ENCODE measurements at regions not wholly inside any gene's neighbourhood (a gene's known extent, or its start where the extent isn't known, plus 50 kb on each side); places are given as distances from the start of the nearest gene placed in this dataset.

DNA sequence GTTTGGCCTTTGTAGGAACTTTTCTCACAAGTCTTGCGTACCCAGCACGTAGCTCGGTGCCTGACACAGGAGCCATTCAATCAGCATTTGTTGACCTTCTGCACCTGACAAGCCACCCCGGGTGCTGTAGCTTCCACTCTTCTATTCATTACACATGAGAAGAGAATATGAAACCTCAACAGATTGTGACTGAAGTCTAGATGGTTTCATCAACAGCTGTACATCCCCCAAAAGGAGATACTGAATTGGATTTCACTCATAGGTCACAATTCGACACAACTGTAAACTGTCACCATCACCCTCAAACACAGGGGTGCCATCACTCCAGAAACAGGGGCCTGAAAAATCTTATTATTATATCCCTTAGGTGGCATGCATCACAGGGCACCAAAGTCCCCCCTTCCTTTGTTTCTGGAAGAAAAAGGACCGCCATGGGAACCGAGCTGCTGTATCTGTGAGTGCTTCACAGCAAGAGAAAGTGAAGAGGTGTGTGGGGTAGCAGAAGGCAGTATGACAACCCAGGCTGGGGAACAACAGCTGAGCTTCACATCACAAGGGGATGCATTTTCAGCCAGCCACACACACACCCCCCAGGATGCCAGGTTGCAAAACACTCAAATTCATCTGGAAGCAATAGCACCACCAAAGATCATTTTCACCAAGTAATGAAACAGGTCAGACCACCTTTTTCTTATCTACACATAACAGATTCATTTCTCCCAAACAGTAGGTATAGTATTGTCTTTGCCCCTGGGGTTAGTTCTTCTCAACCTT, 225.7 kb downstream of the TOMM20 start:
- Mint-ChIP-seq H3K36me3 (no peaks in the 10 kb centered on the region), H3K27me3 (no peaks in the 10 kb centered on the region), H3K27ac (no peak overlapping the region), H3K9me3 (no peaks in the 10 kb centered on the region), H3K4me3 (no peak overlapping the region), H3K4me1 (ENCODE audit: low read depth in 2 of 2) (peaks cover 0 to 24% of the 10 kb centered on the region in 2 donors)
- DNase-seq (ENCODE audit: low spot score): peak; percentile 20
- ATAC-seq: peak in 1 of 2 donors; percentile 25

- Mint-ChIP-seq H3K27me3 (no peaks in the 10 kb centered on the region), H3K4me3 (no peak overlapping the region), H3K9me3 (no peaks in the 10 kb centered on the region), H3K36me3 (no peaks in the 10 kb centered on the region), H3K27ac (no peak overlapping the region), H3K4me1 (ENCODE audit: low read depth in 2 of 2) (peaks cover 0 to 23% of the 10 kb centered on the region in 2 donors)
- ATAC-seq (no peak), DNase-seq (ENCODE audit: low spot score) (no peak)
These were observed 227.1 kb downstream of the TOMM20 start for GRCh38 chr1:234901491-234902049.

- Mint-ChIP-seq H3K27me3 (no peaks in the 10 kb centered on the region), H3K27ac (peak overlapping the region in 1 of 2 donors; percentile 69), H3K9me3 (no peaks in the 10 kb centered on the region), H3K4me1 (ENCODE audit: low read depth in 2 of 2) (peaks cover 0 to 23% of the 10 kb centered on the region in 2 donors), H3K4me3 (no peak overlapping the region), H3K36me3 (no peaks in the 10 kb centered on the region)
- DNase-seq (ENCODE audit: low spot score): no peak
- ATAC-seq: no peak
These were observed 228.0 kb downstream of the TOMM20 start for GRCh38 chr1:234900595-234900994.

- H3K4me3 Mint-ChIP-seq: no peak overlapping the region
- no peaks in the 10 kb centered on the region for H3K36me3 Mint-ChIP-seq
- ATAC-seq: no peak
- no peaks in the 10 kb centered on the region for H3K27me3 Mint-ChIP-seq
- H3K9me3 Mint-ChIP-seq: no peaks in the 10 kb centered on the region
- no peak overlapping the region for H3K27ac Mint-ChIP-seq
- H3K4me1 Mint-ChIP-seq (ENCODE audit: low read depth in 2 of 2): peaks cover 5 to 28% of the 10 kb centered on the region in 2 donors
- no peak for DNase-seq (ENCODE audit: low spot score)
These were observed 228.9 kb downstream of the TOMM20 start for GRCh38 chr1:234899730-234900072.

- DNase-seq (ENCODE audit: low spot score) (peak; percentile 58), ATAC-seq (peak; percentile 78 to 82)
- Mint-ChIP-seq H3K9me3 (no peaks in the 10 kb centered on the region), H3K27ac (no peak overlapping the region), H3K36me3 (no peaks in the 10 kb centered on the region), H3K4me3 (no peak overlapping the region), H3K4me1 (ENCODE audit: low read depth in 2 of 2) (peaks cover 10 to 33% of the 10 kb centered on the region in 2 donors), H3K27me3 (no peaks in the 10 kb centered on the region)
These were observed 229.5 kb downstream of the TOMM20 start for GRCh38 chr1:234899041-234899729.

DNA sequence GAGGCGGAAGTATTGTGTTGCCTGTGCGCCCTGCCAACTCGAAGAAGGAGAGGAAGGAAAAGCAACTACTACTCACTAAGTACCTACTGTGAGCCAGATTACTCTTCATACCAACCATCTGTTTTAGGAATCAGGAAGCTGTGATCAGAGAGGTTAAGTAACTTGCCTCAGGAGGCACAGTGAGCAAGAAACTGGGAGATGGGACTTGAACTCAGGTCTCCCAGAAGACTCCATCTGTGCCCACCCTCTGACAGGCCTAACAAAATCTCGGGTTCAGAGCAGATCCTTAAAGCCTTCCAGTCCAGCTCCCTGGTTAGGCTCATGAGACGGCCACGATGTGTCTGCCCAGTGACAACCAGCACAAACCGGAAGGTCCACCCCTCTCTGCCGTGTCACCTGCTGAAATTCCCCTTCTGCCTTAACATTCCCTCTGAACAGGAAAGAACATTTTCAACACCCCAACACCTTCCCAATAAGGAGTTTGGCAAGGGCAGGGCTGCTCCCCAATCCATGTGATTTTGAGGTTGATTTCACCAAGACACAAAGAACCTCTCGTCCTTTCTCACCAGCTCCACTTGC, 230.1 kb downstream of the TOMM20 start:
- DNase-seq (ENCODE audit: low spot score) (peak; percentile 37), ATAC-seq (no peak)
- no peak overlapping the region for H3K4me3 Mint-ChIP-seq
- peaks cover 16 to 40% of the 10 kb centered on the region in 2 donors for H3K4me1 Mint-ChIP-seq (ENCODE audit: low read depth in 2 of 2)
- H3K9me3 Mint-ChIP-seq: no peaks in the 10 kb centered on the region
- H3K36me3 Mint-ChIP-seq: no peaks in the 10 kb centered on the region
- H3K27me3 Mint-ChIP-seq: no peaks in the 10 kb centered on the region
- peak overlapping the region in 1 of 2 donors; percentile 60 for H3K27ac Mint-ChIP-seq

GRCh38 chr1:234897754-234898454, 230.7 kb downstream of the TOMM20 start:
- DNase-seq (ENCODE audit: low spot score) (no peak), ATAC-seq (no peak)
- H3K4me3 Mint-ChIP-seq: no peak overlapping the region
- no peaks in the 10 kb centered on the region for H3K27me3 Mint-ChIP-seq
- peaks cover 23 to 42% of the 10 kb centered on the region in 2 donors for H3K4me1 Mint-ChIP-seq (ENCODE audit: low read depth in 2 of 2)
- no peaks in the 10 kb centered on the region for H3K9me3 Mint-ChIP-seq
- peak overlapping the region in 1 of 2 donors; percentile 60 for H3K27ac Mint-ChIP-seq
- H3K36me3 Mint-ChIP-seq: no peaks in the 10 kb centered on the region

GRCh38 chr1:234897390-234897749, 231.3 kb downstream of the TOMM20 start:
- Mint-ChIP-seq H3K27ac (peak overlapping the region in 1 of 2 donors; percentile 91), H3K9me3 (no peaks in the 10 kb centered on the region), H3K36me3 (no peaks in the 10 kb centered on the region), H3K27me3 (no peaks in the 10 kb centered on the region), H3K4me3 (no peak overlapping the region), H3K4me1 (ENCODE audit: low read depth in 2 of 2) (peaks cover 25 to 46% of the 10 kb centered on the region in 2 donors)
- DNase-seq (ENCODE audit: low spot score) (peak; percentile 53), ATAC-seq (no peak)

DNA sequence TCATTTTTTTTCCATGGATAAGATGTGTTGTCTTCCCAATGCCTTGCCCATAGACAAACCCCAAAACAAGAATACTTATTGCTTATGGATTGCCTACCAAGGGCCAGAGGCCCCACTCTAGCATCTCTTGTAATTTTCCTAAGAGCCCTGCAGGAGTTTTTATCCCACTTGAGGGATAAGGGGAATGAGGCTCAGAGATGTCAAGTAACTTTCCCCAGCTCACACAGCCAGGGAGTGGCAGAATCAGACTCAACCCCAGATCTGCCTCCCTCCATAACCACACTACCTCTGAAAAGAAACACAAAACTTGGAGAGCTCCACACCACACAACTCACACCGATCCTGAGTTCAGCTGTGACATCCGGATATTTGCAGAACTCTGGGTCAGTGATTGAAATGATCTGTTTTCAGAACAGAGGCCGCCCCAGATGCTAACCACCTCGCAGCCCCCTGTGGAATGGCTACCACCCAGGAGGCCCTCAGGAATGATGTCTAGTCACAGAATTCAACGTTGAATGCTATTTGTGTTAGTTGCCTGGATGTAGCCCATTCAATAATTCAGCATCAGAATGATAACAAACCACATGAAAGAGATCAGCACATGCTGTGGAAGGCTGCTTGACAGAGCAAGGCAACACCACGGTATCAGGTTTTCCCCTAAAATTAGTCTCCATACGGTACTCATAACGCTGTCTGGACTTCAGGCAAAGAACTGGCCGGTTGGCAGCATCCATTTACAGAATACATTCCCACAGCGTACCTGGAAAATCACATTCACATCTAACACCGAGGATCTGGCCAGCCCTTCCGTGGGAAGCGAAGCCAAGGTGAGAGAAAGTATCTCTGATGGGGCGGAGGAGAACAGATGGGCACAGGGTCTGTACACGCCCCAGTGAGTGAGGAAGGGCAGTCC, 231.9 kb downstream of the TOMM20 start:
- ATAC-seq (no peak), DNase-seq (ENCODE audit: low spot score) (peak; percentile 18)
- Mint-ChIP-seq H3K4me3 (no peak overlapping the region), H3K27ac (peak overlapping the region in 1 of 2 donors; percentile 91), H3K9me3 (no peaks in the 10 kb centered on the region), H3K27me3 (no peaks in the 10 kb centered on the region), H3K36me3 (no peaks in the 10 kb centered on the region), H3K4me1 (ENCODE audit: low read depth in 2 of 2) (peaks cover 28 to 49% of the 10 kb centered on the region in 2 donors)

- H3K9me3 Mint-ChIP-seq: no peaks in the 10 kb centered on the region
- peak overlapping the region; percentile 74 to 91 for H3K27ac Mint-ChIP-seq
- peak; percentile 84 for DNase-seq (ENCODE audit: low spot score)
- no peaks in the 10 kb centered on the region for H3K36me3 Mint-ChIP-seq
- H3K4me1 Mint-ChIP-seq (ENCODE audit: low read depth in 2 of 2): peaks cover 49 to 65% of the 10 kb centered on the region in 2 donors
- H3K4me3 Mint-ChIP-seq: peak overlapping the region; percentile 66
- no peaks in the 10 kb centered on the region for H3K27me3 Mint-ChIP-seq
- peak; percentile 96 for ATAC-seq
These were observed 234.7 kb downstream of the TOMM20 start for GRCh38 chr1:234893725-234894630.

GRCh38 chr1:234893359-234893724, 235.3 kb downstream of the TOMM20 start:
- Mint-ChIP-seq H3K36me3 (no peaks in the 10 kb centered on the region), H3K27ac (peak overlapping the region; percentile 74 to 91), H3K4me3 (peak overlapping the region; percentile 66), H3K4me1 (ENCODE audit: low read depth in 2 of 2) (peaks cover 49 to 60% of the 10 kb centered on the region in 2 donors), H3K27me3 (no peaks in the 10 kb centered on the region), H3K9me3 (peaks cover 2% of the 10 kb centered on the region)
- DNase-seq (ENCODE audit: low spot score) (peak; percentile 38), ATAC-seq (no peak)

DNA sequence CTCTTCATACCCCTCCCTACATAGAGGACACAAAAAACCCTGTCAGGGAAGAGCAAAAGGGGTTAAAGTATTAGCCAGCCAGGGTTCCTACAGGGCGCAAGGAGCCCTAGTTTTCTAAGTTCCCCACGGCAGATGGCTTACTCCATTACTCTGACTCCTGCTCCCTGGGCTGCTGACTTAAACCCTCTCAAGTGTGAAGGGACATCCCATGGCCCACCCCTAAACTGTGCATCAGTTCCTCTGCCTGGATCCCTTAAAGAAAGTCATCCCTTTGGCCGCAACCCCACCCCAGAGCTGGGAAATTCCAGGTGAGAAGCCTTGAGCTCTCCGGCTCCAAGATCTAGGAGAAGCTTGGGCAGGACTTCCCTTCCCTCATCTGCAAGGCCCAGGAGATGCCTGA, 236.0 kb downstream of the TOMM20 start:
- H3K4me1 Mint-ChIP-seq (ENCODE audit: low read depth in 2 of 2): peaks cover 49 to 57% of the 10 kb centered on the region in 2 donors
- ATAC-seq (no peak), DNase-seq (ENCODE audit: low spot score) (peak; percentile 26)
- H3K27me3 Mint-ChIP-seq: no peaks in the 10 kb centered on the region
- H3K36me3 Mint-ChIP-seq: no peaks in the 10 kb centered on the region
- H3K4me3 Mint-ChIP-seq: no peak overlapping the region
- H3K9me3 Mint-ChIP-seq: peaks cover 4% of the 10 kb centered on the region
- H3K27ac Mint-ChIP-seq: peak overlapping the region; percentile 74 to 91

All from natural killer cell treated with Interleukin-12 subunit alpha and Interleukin-12 subunit beta and Interleukin-15 and Interleukin-18, amount 100 ng/mL, for 72 hours (primary cell).